Heart right ventricle (tissue), 16 donors: ENCODE measurements at regions not wholly inside any gene's neighbourhood (a gene's known extent, or its start where the extent isn't known, plus 50 kb on each side); places are given as distances from the start of the nearest gene placed in this dataset.

Experiments used
- ATAC-seq, 8 donors: fragments of 200-7000 bp; cut with Tn5 transposase; one replicate each; pipeline ENCODE4 v1.9.1; 2020; ENCODE audit warnings: mild to moderate bottlenecking in 8 of 8, moderate library complexity in 8 of 8, moderate number of reproducible peaks in 1 of 8
- DNase-seq, 2 donors: peaks; one replicate each; pipeline ENCODE4 v3.0.0-alpha.2; 2020
- H3K27ac ChIP-seq, 10 donors: fragments of 200-600 bp; sonication (generic) in 2 of 10; one replicate each; pipeline versions ENCODE4 v1.5.0 to v1.8.0; 2020 to 2022; ENCODE audit warnings: mild to moderate bottlenecking in 3 of 10
- H3K27me3 ChIP-seq, 7 donors: fragments of 200-600 bp; one replicate each; pipeline ENCODE4 v1.8.0; 2021 to 2022; ENCODE audit warnings: mild to moderate bottlenecking in 2 of 7
- H3K36me3 ChIP-seq, 9 donors: fragments of 200-600 bp; sonication (generic) in 1 of 9; one replicate each; pipeline versions ENCODE4 v1.5.0 to v1.8.0; 2020 to 2022; ENCODE audit warnings: mild to moderate bottlenecking in 2 of 9
- H3K4me1 ChIP-seq, 9 donors: fragments of 200-600 bp; sonication (generic) in 1 of 9; one replicate each; pipeline versions ENCODE4 v1.5.0 to v1.8.0; 2020 to 2022; ENCODE audit warnings: mild to moderate bottlenecking in 4 of 9
- H3K4me3 ChIP-seq, 10 donors: fragments of 200-600 bp; sonication (generic) in 2 of 10; one replicate each; pipeline versions ENCODE4 v1.5.0 to v1.8.0; 2020 to 2022; ENCODE audit warnings: mild to moderate bottlenecking in 7 of 10, moderate library complexity in 2 of 10
- H3K9me3 ChIP-seq, 11 donors: fragments of 200-600 bp in 10 of 11; sonication (generic) in 2 of 11; one replicate each; pipeline versions ENCODE4 v1.5.0 to v1.8.0; 2013 to 2022; ENCODE audit warnings: mild to moderate bottlenecking in 2 of 11, control low read depth in 1 of 11, moderate library complexity in 1 of 11
- CTCF ChIP-seq, 9 donors: fragments of 200-600 bp; sonication (generic) in 2 of 9; IDR thresholded peaks; one replicate each; pipeline versions ENCODE4 v1.5.0 to v1.8.0; 2021 to 2022; ENCODE audit warnings: antibody characterized with exemption in 9 of 9, mild to moderate bottlenecking in 5 of 9, moderate library complexity in 1 of 9
- WGBS, 2 donors: extraction: QIAGEN DNeasy Blood & Tissue Kit; methylation state at CpG; one replicate each; pipeline ENCODE4 v1.1.7; 2013; ENCODE audit warnings: inconsistent platforms in 1 of 2; 5-methylcytosine and 5-hydroxymethylcytosine counted together
- intact Hi-C, 10 donors: fragments of 100-400 bp; cut with DNase I; formaldehyde crosslinking; loops; one replicate each; pipeline versions ENCODE4 v1.11.1 to v1.14.2; 2022
- donor health status: Arrhythmogenic right ventricular cardiomyopathy.
- donor health status: ischemic (EF 13 %, LVEDD 7.1; RV severe dilation, severe dysfunction).
- donor health status: healthy with polysubstance abuse.
- donor health status: DM: no; HTN: yes; CAD: no.
- donor health status: DM: no; HTN: no; CAD: no.
- donor health status: ischemic (EF 25% LVEDD 6.9; RV normal size, moderate dysfunction).
- donor health status: ischemic (EF 25% LVEDD 5.7; RV mildly dilated, moderate dysfunction).
- donor health status: healthy.
- donor health status: DM: yes; HTN: yes; CAD: no.
- donor health status: Ischemic cardiomyopathy.
- donor health status: ischemic (EF 35%, LVEDD 5.7; RV mildly dilated, moderate dysfunction).
- donor health status: nonischemic (EF 11% LVEDD 7.7; RV severe dilation, severe dysfunction).
- donor health status: DM: yes; HTN: yes; CAD: no.
- donor health status: PGD.
- donor health status: ischemic (EF 29% LVEDD 5.4; RV normal size, mild dysfunction).
- donor health status: nonischemic (EF 23%, LVEDD 6.1; RV moderate dilation, normal function).

- H3K27me3 ChIP-seq: peaks cover 0 to 4% (median 0%) of the 10 kb centered on the region in 7 donors
- H3K9me3 ChIP-seq: peaks cover 0 to 11% (median 0%) of the 10 kb centered on the region in 11 donors
- no peak for ATAC-seq
- no peaks in the 10 kb centered on the region for H3K4me1 ChIP-seq
- no peak overlapping the region for H3K4me3 ChIP-seq
- DNase-seq: no peak
- WGBS, 2 donors: 40 to 51% methylated on average over 2 of the region's 2 CpGs
- no peaks in the 10 kb centered on the region for H3K36me3 ChIP-seq
- no peak for TF ChIP-seq CTCF (IDR thresholded peaks at IDR 0.05)
- intact Hi-C loops: no loop called here
- no peak overlapping the region for H3K27ac ChIP-seq
Measured at GRCh38 chr14:58942516-58942915, 246.0 kb upstream of the DAAM1 start.

GRCh38 chr14:58944343-58944967 is 244.0 kb upstream of the DAAM1 start:
- no peaks in the 10 kb centered on the region for H3K4me1 ChIP-seq
- no peak overlapping the region for H3K4me3 ChIP-seq
- WGBS, 2 donors: 76 to 79% methylated on average over 6 of the region's 6 CpGs
- no peak for TF ChIP-seq CTCF (IDR thresholded peaks at IDR 0.05)
- intact Hi-C loops: no loop called here
- no peak for ATAC-seq
- H3K27ac ChIP-seq: no peak overlapping the region
- DNase-seq: no peak
- H3K9me3 ChIP-seq: no peaks in the 10 kb centered on the region
- H3K36me3 ChIP-seq: no peaks in the 10 kb centered on the region
- H3K27me3 ChIP-seq: peaks cover 0 to 4% (median 0%) of the 10 kb centered on the region in 7 donors

DNA sequence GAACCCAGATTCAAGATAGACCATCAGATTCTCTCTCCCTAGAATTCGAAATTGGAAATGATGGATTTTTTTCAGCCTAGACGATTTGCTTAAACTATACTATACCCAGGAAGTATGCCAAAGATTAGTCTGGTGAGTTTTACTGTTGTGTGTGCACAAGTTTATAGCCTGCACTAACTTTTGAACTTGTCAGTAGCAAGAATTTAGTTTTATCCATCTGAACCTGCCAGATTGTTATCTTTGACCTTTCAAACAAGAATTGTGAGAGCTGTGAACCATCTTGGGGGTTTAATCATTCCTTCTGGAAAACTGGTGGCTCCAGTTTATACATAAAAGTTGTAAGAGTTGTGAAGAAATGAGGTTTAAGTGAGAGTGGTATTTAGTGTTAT is 243.5 kb upstream of the DAAM1 start:
- Histone ChIP-seq H3K4me3 (no peak overlapping the region), H3K27ac (no peak overlapping the region), H3K27me3 (peaks cover 0 to 4% (median 0%) of the 10 kb centered on the region in 7 donors), H3K4me1 (no peaks in the 10 kb centered on the region), H3K36me3 (no peaks in the 10 kb centered on the region), H3K9me3 (no peaks in the 10 kb centered on the region)
- ATAC-seq (no peak), DNase-seq (no peak)
- TF ChIP-seq CTCF (IDR thresholded peaks at IDR 0.05): no peak
- 70 to 80% methylated on average over 2 of the region's 2 CpGs for WGBS, 2 donors
- intact Hi-C loops: no loop called here

DNA sequence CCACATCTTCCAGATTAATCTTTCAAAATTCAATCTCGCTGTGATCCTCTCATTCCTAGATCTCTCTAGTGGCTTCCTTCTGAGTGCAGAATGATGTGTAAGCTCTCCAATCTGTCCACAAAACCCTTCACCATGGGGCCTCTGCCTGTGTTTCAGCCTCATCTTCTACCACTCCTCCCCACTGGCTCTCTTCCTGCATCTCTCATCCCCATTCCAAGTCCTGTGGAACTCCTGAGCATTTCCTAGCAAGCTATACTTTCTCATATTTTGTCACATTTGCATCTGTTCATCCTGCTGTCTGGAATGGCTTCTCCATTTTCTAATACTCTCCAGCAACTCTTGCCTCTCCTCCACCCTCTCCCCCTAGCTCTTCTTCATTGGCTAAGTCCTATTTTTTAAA is 242.0 kb upstream of the DAAM1 start:
- peaks cover 0 to 4% (median 0%) of the 10 kb centered on the region in 7 donors for H3K27me3 ChIP-seq
- ATAC-seq: no peak
- TF ChIP-seq CTCF (IDR thresholded peaks at IDR 0.05): no peak
- no peak overlapping the region for H3K27ac ChIP-seq
- H3K4me1 ChIP-seq: no peaks in the 10 kb centered on the region
- no peaks in the 10 kb centered on the region for H3K36me3 ChIP-seq
- 72 to 77% methylated on average over 1 of the region's 1 CpG for WGBS, 2 donors
- H3K4me3 ChIP-seq: no peak overlapping the region
- no peak for DNase-seq
- peaks cover 0 to 10% (median 0%) of the 10 kb centered on the region in 11 donors for H3K9me3 ChIP-seq
- intact Hi-C loops: no loop called here
